T-cell (primary cell): ENCODE measurements at regions not wholly inside any gene's neighbourhood (a gene's known extent, or its start where the extent isn't known, plus 50 kb on each side); places are given as distances from the start of the nearest gene placed in this dataset.

ENCODE experiments used
- ATAC-seq, 4 experiments: fragments of 200-7000 bp in 3 of 4; fragments of 150-1000 bp in 1 of 4; cut with Tn5 transposase; replicated peaks in 1 of 4; 1 replicate in 3 of 4; 2 replicates in 1 of 4; pipeline ENCODE4 v1.10.0; 2021; ENCODE audit warnings: moderate library complexity in 3 of 4, mild to moderate bottlenecking in 2 of 4, moderate number of reproducible peaks in 1 of 4
- CTCF ChIA-PET, 2 donors: fragments of 300-600 bp; sonication (Branson Sonifier 250); formaldehyde crosslinking; loops; one replicate each; lab custom pipeline; 2022; ENCODE audit warnings: antibody characterized with exemption in 2 of 2; lab: Charles Lee
- POLR2A ChIA-PET, 2 donors: fragments of 300-600 bp; sonication (Branson Sonifier 250); formaldehyde crosslinking; loops; one replicate each; lab custom pipeline; 2022; ENCODE audit warnings: antibody characterized with exemption in 2 of 2; lab: Charles Lee
- DNase-seq, 35 experiments: peaks; one replicate each; pipeline versions ENCODE4 v3.0.0 to v3.0.0-alpha.2; 2013 to 2023
- H3K27ac ChIP-seq: one replicate; pipeline ENCODE4 v1.5.1; 2013; ENCODE audit warnings: low read length
- H3K27me3 ChIP-seq, 2 experiments: replicated peaks in 1 of 2; 1 replicate in 1 of 2; 2 replicates in 1 of 2; pipeline versions ENCODE4 v1.6.1 to v1.7.0; 2013; ENCODE audit warnings: low read length in 1 of 2, mixed read lengths in 1 of 2; ENCODE audit not compliant: control insufficient read depth in 2 of 2, insufficient read depth in 2 of 2; ENCODE audit errors: extremely low read depth in 1 of 2
- H3K36me3 ChIP-seq, 2 donors: 1 replicate in 1 of 2; 2 replicates in 1 of 2; pipeline versions ENCODE4 v1.6.1 to v1.7.0; 2013; ENCODE audit warnings: low read length in 1 of 2; ENCODE audit not compliant: control insufficient read depth in 2 of 2, insufficient read depth in 1 of 2; ENCODE audit errors: extremely low read depth in 1 of 2
- H3K4me1 ChIP-seq, 2 experiments: 1 replicate in 1 of 2; 2 replicates in 1 of 2; pipeline versions ENCODE4 v1.6.1 to v1.7.0; 2013; ENCODE audit warnings: low read length in 2 of 2, mixed read lengths in 1 of 2; ENCODE audit not compliant: insufficient read depth in 2 of 2, control insufficient read depth in 1 of 2; ENCODE audit errors: extremely low read depth in 1 of 2
- H3K4me3 ChIP-seq, 2 donors: 1 replicate in 1 of 2; 2 replicates in 1 of 2; pipeline versions ENCODE4 v1.5.1 to v1.7.0; 2013; ENCODE audit warnings: mild to moderate bottlenecking in 2 of 2, low read length in 1 of 2, moderate library complexity in 1 of 2; ENCODE audit not compliant: control insufficient read depth in 1 of 2; ENCODE audit errors: extremely low read depth in 1 of 2
- H3K9me3 ChIP-seq: 2 replicates; pipeline ENCODE4 v1.7.0; 2013
- H3K27ac Mint-ChIP-seq, 2 donors: one replicate each; pipeline ENCODE4 v1.8.0; 2020 to 2021; ENCODE audit warnings: mild to moderate bottlenecking in 2 of 2, mixed read lengths in 2 of 2
- H3K27me3 Mint-ChIP-seq, 2 donors: one replicate each; pipeline ENCODE4 v1.8.0; 2021 to 2022; ENCODE audit warnings: mixed read lengths in 2 of 2
- H3K36me3 Mint-ChIP-seq: one replicate; pipeline ENCODE4 v1.8.0; 2021; ENCODE audit warnings: mixed read lengths
- H3K4me1 Mint-ChIP-seq, 3 donors: one replicate each; pipeline ENCODE4 v1.8.0; 2020 to 2022; ENCODE audit warnings: mixed read lengths in 3 of 3, mild to moderate bottlenecking in 1 of 3
- H3K4me3 Mint-ChIP-seq, 3 donors: one replicate each; pipeline ENCODE4 v1.8.0; 2020 to 2022; ENCODE audit warnings: mild to moderate bottlenecking in 3 of 3, mixed read lengths in 3 of 3, moderate library complexity in 3 of 3
- H3K9me3 Mint-ChIP-seq, 3 donors: one replicate each; pipeline ENCODE4 v1.8.0; 2020 to 2022; ENCODE audit warnings: mixed read lengths in 3 of 3
- WGBS: methylation state at CpG from one replicate; pipeline ENCODE4 v1.1.5; 2013; ENCODE audit warnings: missing lambda C conversion rate; ENCODE audit not compliant: insufficient coverage; 5-methylcytosine and 5-hydroxymethylcytosine counted together

GRCh38 chr2:8605351-8606065, 76.3 kb upstream of the ID2 start:
- Mint-ChIP-seq H3K27me3 (no peaks in the 10 kb centered on the region), H3K4me3 (no peak overlapping the region), H3K27ac (no peak overlapping the region), H3K9me3 (peaks cover under 1 to 3% (median under 1%) of the 10 kb centered on the region in 3 donors), H3K4me1 (peaks cover 0 to 9% (median 9%) of the 10 kb centered on the region in 3 donors), H3K36me3 (no peaks in the 10 kb centered on the region)
- POLR2A ChIA-PET, result interaction anchor here in 1 of 2 donors (0.6 kb wide), 1 partner anchor 1676 kb away, joined by 4 read pairs; no protein-coding TSS in a partner anchor
- 89% methylated on average over 2 of the region's 8 CpGs for WGBS
- no peak overlapping the region for H3K4me3 ChIP-seq
- no peaks in the 10 kb centered on the region for H3K9me3 ChIP-seq
- no peaks in the 10 kb centered on the region for H3K36me3 ChIP-seq
- H3K4me1 ChIP-seq, result peaks cover 5 to 9% of the 10 kb centered on the region in 2 experiments
- no peaks in the 10 kb centered on the region for H3K27me3 ChIP-seq
- no peak overlapping the region for H3K27ac ChIP-seq
- ATAC-seq (no peak), DNase-seq (no peak)
- CTCF ChIA-PET, result no interaction called here

DNA sequence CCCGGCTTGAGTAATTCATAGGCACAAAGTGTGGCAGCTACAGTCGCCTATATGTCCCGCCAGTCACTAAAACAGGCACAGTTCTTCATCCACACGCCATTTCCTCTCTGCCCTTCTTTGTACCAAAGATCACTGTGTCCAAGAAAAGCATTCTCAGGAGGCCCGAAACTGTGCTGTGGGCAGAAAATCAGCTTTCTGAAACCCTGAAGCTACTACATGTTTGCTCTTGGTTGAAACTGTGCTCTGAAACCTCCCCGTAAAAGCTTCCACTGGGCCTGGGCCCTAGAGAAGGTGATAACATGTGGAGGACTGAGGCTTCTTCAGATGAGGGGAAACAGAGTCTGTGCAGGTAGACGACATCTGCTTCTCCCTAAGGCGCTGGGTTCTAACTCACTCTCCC, 75.6 kb upstream of the ID2 start:
- H3K9me3 ChIP-seq, result no peaks in the 10 kb centered on the region
- Mint-ChIP-seq H3K4me3 (no peak overlapping the region), H3K27ac (no peak overlapping the region), H3K36me3 (no peaks in the 10 kb centered on the region), H3K27me3 (no peaks in the 10 kb centered on the region), H3K9me3 (peaks cover 6 to 9% (median 7%) of the 10 kb centered on the region in 3 donors), H3K4me1 (peaks cover 0 to 9% (median 9%) of the 10 kb centered on the region in 3 donors)
- no peak for ATAC-seq
- 89% methylated on average over 5 of the region's 8 CpGs for WGBS
- DNase-seq, result no peak
- CTCF ChIA-PET, result no interaction called here
- no peaks in the 10 kb centered on the region for H3K36me3 ChIP-seq
- H3K4me3 ChIP-seq, result no peak overlapping the region
- no peaks in the 10 kb centered on the region for H3K27me3 ChIP-seq
- POLR2A ChIA-PET, result no interaction called here
- H3K4me1 ChIP-seq, result peaks cover 5 to 9% of the 10 kb centered on the region in 2 experiments
- no peak overlapping the region for H3K27ac ChIP-seq

DNA sequence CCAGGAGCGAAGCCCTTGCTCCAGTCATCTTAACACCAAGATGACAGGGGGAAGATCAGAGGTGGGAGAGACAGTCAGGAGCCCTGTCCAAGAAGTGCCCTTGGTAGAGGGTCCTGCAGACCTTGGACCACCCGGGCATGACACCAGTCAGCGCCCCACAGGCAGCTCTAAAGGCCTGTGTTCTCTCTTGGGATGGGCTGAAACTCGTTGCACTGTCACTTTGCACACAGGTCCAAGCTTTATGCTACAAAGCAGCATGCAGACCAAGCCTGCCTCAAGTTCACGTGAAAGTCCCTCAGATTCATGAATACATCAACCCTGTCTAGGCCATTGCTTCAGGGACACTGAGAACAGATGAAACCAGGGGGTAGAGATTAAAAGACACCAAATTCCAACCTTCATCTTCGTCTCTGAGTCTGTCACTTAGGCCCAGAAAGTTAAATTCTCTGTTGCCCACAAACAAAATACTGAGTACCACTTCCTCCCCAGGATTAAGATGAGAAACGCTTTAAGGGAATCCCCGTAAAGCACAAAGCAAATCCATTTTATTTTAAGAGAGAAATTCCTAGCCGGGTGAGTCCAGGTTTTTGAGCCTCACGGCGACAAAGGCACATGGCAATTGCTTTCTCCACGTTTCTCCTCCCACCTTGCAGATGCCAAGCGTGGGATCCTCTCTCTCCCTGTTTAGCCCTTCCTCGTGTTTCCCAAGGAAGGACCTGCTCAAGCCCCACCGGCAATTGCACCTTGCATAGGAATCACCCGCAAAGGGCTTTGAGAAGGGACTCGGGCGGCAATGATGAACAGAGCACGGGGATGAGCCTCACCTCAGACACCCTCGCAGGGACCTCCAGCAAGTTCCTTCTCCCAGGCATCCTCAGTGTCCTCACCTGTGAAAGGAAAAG, 75.0 kb upstream of the ID2 start:
- H3K9me3 Mint-ChIP-seq, result peaks cover 6 to 9% (median 7%) of the 10 kb centered on the region in 3 donors
- no peak for ATAC-seq
- H3K27me3 ChIP-seq, result peaks cover 0 to under 1% of the 10 kb centered on the region in 2 experiments
- DNase-seq, result no peak
- H3K4me1 ChIP-seq, result peaks cover 5 to 9% of the 10 kb centered on the region in 2 experiments
- H3K36me3 ChIP-seq, result no peaks in the 10 kb centered on the region
- no peaks in the 10 kb centered on the region for H3K36me3 Mint-ChIP-seq
- H3K27ac Mint-ChIP-seq, result no peak overlapping the region
- no peaks in the 10 kb centered on the region for H3K9me3 ChIP-seq
- POLR2A ChIA-PET, result no interaction called here
- WGBS, result 91% methylated on average over 17 of the region's 20 CpGs
- H3K4me3 Mint-ChIP-seq, result no peak overlapping the region
- no peak overlapping the region for H3K27ac ChIP-seq
- no peak overlapping the region for H3K4me3 ChIP-seq
- H3K4me1 Mint-ChIP-seq, result peaks cover 0 to 10% (median 9%) of the 10 kb centered on the region in 3 donors
- H3K27me3 Mint-ChIP-seq, result no peaks in the 10 kb centered on the region
- CTCF ChIA-PET, result no interaction called here

- Histone ChIP-seq H3K9me3 (no peaks in the 10 kb centered on the region), H3K36me3 (no peaks in the 10 kb centered on the region), H3K27ac (no peak overlapping the region), H3K4me3 (no peak overlapping the region), H3K4me1 (peaks cover 5 to 9% of the 10 kb centered on the region in 2 experiments), H3K27me3 (peaks cover 0 to 4% of the 10 kb centered on the region in 2 experiments)
- H3K9me3 Mint-ChIP-seq, result peaks cover 6 to 9% (median 7%) of the 10 kb centered on the region in 3 donors
- 100% methylated on average over 1 of the region's 5 CpGs for WGBS
- no peak for DNase-seq
- ChIA-PET POLR2A (no interaction called here), CTCF (no interaction called here)
- no peaks in the 10 kb centered on the region for H3K27me3 Mint-ChIP-seq
- peaks cover 2 to 12% (median 9%) of the 10 kb centered on the region in 3 donors for H3K4me1 Mint-ChIP-seq
- no peak for ATAC-seq
- H3K27ac Mint-ChIP-seq, result no peak overlapping the region
- H3K4me3 Mint-ChIP-seq, result no peak overlapping the region
- H3K36me3 Mint-ChIP-seq, result no peaks in the 10 kb centered on the region
These were observed 74.2 kb upstream of the ID2 start for GRCh38 chr2:8607606-8608005.

- Mint-ChIP-seq H3K9me3 (peaks cover 6 to 9% (median 7%) of the 10 kb centered on the region in 3 donors), H3K36me3 (no peaks in the 10 kb centered on the region), H3K4me3 (no peak overlapping the region), H3K27ac (no peak overlapping the region), H3K4me1 (peaks cover 7 to 12% (median 11%) of the 10 kb centered on the region in 3 donors), H3K27me3 (no peaks in the 10 kb centered on the region)
- POLR2A ChIA-PET, result no interaction called here
- Histone ChIP-seq H3K4me1 (peaks cover 5 to 9% of the 10 kb centered on the region in 2 experiments), H3K27ac (no peak overlapping the region), H3K4me3 (no peak overlapping the region), H3K36me3 (no peaks in the 10 kb centered on the region), H3K9me3 (no peaks in the 10 kb centered on the region), H3K27me3 (peaks cover 0 to 4% of the 10 kb centered on the region in 2 experiments)
- CTCF ChIA-PET, result no interaction called here
- 9% methylated on average over 1 of the region's 6 CpGs for WGBS
- ATAC-seq, result peak in 3 of 4 experiments; percentile 60 to 72 (median 64)
- DNase-seq, result peak in 1 of 35 experiments; percentile 47
These were observed 73.4 kb upstream of the ID2 start for GRCh38 chr2:8608411-8608954.

DNA sequence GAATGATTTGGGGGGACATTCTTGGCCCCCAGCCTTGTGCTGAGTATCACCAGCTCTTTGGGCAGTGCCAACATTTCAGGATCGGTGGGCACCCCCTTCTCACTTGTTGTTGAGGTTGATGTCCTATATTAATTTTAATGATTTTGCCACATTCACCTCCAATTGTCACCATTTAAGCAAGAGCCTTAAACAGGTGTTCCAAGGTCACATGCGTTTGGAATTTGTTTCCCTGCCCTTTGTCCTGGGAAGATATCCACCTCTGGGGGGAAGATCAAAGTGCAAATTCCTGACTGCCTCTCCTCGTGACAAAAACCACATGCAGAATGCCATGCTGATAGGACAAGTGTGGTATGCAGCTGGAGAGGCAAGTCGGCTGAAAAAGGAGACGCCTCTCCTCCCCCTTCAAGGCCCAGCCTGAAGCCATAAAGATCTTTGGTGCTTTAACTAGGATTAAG, 72.5 kb upstream of the ID2 start:
- Histone ChIP-seq H3K27me3 (peaks cover 0 to 4% of the 10 kb centered on the region in 2 experiments), H3K27ac (no peak overlapping the region), H3K9me3 (no peaks in the 10 kb centered on the region), H3K4me1 (peaks cover 5 to 9% of the 10 kb centered on the region in 2 experiments), H3K4me3 (no peak overlapping the region), H3K36me3 (no peaks in the 10 kb centered on the region)
- H3K4me1 Mint-ChIP-seq, result peaks cover 7 to 12% (median 11%) of the 10 kb centered on the region in 3 donors
- H3K27me3 Mint-ChIP-seq, result no peaks in the 10 kb centered on the region
- ChIA-PET CTCF (no interaction called here), POLR2A (no interaction called here)
- no peak for DNase-seq
- H3K4me3 Mint-ChIP-seq, result no peak overlapping the region
- H3K36me3 Mint-ChIP-seq, result no peaks in the 10 kb centered on the region
- no peak overlapping the region for H3K27ac Mint-ChIP-seq
- peaks cover 6 to 9% (median 7%) of the 10 kb centered on the region in 3 donors for H3K9me3 Mint-ChIP-seq
- no peak for ATAC-seq
- WGBS, result 90% methylated on average over 2 of the region's 5 CpGs
